GM19025 (cell line): ENCODE measurements at regions not wholly inside any gene's neighbourhood (a gene's known extent, or its start where the extent isn't known, plus 50 kb on each side); places are given as distances from the start of the nearest gene placed in this dataset.

Experiments
- ATAC-seq: cut with Tn5 transposase; IDR thresholded peaks from one replicate; pipeline ENCODE4 v1.9.1; 2021; ENCODE audit warnings: mild to moderate bottlenecking, low read depth, moderate library complexity; ENCODE audit not compliant: unreplicated experiment

GRCh38 chr5:97538912-97539311 lies 355.9 kb upstream of the RIOK2 start:
- no peak for ATAC-seq

DNA sequence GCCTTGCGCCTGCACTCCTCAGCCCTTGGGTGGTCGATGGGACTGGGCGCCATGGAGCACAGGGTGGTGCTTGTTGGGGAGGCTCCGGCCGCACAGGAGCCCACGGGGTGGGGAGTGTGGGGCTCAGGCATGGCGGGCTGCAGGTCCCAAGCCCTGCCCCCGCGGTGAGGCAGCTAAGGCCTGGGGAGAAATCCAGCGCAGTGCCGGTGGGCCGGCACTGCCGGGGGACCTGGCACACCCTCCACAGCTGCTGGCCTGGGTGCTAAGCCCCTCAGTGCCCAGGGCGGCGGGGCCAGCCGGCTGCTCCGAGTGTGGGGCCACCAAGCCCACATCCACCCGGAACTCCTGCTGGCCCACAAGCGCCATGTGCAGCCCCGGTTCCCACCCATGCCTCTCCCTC lies 358.8 kb upstream of the RIOK2 start:
- no peak for ATAC-seq

DNA sequence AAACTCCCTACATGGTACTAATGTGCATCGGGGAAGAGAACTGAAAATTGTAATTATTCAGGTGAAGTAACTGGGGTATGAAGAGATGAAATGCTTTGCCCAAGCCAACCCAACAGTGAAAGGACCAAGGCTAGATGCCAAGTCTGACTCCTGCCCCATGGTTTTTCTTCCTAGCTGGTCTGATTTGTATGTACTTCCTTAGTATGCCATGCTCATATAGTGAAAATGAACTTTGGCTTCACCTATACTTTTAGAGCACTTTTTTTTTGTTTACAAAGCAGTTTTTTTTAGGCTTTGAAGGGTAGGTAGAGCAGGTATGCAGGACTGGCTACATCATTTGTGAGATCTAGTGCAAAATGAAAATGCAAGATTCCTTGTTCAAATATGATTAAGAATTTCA lies 359.4 kb upstream of the RIOK2 start:
- ATAC-seq, result no peak

- ATAC-seq, result no peak
Observed at GRCh38 chr5:97543166-97543565, 360.1 kb upstream of the RIOK2 start.

GRCh38 chr5:97544240-97544639 lies 361.2 kb upstream of the RIOK2 start:
- ATAC-seq, result no peak

DNA sequence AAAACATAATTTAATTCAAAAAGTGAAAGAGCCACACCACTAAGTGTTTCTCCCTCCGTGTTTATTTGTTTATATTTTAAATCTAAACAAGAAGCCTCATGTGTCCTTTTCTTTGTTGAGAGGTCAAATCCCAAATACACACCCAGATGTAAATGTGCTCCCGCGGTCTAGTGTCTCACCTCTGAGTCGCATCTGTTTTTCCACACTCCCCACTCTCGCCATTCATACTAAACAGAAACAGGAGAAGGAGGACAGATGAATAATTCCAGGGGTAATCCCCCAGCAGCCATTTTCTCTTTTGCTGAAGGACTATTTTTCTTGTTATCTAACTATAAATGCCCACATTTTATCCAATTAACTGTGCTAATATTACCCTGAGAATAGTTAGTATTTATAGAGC lies 361.6 kb upstream of the RIOK2 start:
- ATAC-seq, result no peak

DNA sequence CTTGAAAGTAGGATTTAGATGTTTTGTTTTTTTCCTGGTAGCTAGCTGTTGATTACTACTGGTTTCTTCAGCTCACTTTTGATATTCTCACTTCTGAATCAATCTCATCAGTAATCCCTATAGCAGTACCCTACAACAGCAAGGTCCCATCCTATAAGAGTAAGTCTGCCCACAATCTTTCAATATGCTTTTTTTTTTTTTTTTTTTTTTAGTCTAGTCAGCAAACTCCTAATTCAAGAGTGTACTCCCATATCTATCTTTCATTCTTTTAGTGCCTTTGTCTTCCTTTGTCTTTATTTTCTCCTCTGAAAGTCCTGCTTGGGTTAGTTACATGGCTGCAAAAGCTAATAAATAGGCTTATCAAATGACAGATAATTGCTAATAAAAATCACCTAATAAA lies 362.4 kb upstream of the RIOK2 start:
- ATAC-seq, result no peak

DNA sequence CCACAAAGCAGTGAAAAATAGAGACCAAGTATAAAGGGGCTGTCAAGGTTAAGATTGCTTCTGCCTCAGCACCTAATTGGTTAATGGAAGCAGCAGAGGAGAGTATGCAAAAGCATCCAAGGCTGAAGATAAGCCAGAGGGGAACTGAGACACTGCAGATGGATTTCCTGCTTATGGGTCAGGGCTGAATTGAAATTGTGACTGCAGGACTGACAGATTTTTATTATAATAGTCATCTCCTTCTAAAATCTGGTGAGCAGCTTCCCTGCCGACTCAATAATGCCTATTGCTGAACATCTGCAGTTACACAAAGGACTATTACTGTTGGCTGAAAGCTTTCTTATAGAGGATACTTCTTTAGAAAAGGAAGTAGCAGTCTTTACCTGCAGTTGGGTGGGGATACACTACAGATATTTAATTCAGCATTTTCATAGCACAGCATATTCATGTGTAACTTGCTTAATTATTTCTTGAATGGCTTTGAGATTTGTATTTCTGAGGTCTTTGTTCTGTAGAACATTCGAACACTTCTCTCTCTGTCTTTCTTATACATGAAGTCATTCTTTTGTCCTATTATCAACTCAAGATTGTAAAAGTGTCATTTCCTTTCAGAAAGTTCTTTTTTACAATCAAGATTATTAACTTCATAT lies 363.0 kb upstream of the RIOK2 start:
- ATAC-seq, result no peak

GRCh38 chr5:97547430-97547829 lies 364.4 kb upstream of the RIOK2 start:
- ATAC-seq, result no peak

GRCh38 chr5:97547999-97548738 lies 365.1 kb upstream of the RIOK2 start:
- ATAC-seq, result peak; percentile 68

DNA sequence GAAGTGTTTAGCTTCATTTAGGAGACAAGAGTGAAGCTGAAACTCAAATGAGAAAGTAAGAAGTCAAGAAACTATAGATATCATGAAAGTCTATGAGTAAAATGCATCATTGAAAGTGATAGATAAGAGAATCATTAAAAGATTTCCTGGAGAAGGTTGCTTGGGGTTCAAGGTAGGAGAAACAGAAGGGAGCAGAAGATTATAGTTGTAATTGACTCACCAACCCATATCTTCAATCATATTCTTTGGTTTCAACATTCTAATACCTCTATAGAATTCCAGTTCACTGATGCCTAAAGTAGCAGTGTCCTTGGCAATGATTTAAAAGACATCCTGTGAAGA lies 365.7 kb upstream of the RIOK2 start:
- ATAC-seq, result no peak

- no peak for ATAC-seq
Observed at GRCh38 chr5:97549496-97549895, 366.4 kb upstream of the RIOK2 start.

- no peak for ATAC-seq
Observed at GRCh38 chr5:97550164-97550563, 367.1 kb upstream of the RIOK2 start.

DNA sequence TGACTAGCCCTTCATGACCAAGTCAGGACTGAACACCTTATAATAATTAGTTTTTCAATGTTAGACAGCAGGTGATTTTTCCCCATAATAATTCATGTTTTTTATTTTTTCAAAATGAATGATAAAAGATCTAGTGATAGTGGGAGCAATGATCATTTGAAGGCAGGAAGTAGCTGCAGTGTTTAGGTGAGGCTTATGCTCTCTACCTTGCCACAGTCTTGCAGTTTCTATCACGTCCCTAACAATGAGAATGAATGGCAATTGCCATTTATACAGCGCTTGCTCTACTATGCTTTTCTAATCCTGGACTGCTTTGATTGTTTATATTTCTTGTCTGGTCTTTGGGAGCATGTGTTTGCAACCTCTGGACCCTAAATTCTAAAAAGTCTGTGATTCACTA lies 367.8 kb upstream of the RIOK2 start:
- no peak for ATAC-seq

- ATAC-seq, result no peak
Observed at GRCh38 chr5:97553604-97554452, 370.8 kb upstream of the RIOK2 start.

DNA sequence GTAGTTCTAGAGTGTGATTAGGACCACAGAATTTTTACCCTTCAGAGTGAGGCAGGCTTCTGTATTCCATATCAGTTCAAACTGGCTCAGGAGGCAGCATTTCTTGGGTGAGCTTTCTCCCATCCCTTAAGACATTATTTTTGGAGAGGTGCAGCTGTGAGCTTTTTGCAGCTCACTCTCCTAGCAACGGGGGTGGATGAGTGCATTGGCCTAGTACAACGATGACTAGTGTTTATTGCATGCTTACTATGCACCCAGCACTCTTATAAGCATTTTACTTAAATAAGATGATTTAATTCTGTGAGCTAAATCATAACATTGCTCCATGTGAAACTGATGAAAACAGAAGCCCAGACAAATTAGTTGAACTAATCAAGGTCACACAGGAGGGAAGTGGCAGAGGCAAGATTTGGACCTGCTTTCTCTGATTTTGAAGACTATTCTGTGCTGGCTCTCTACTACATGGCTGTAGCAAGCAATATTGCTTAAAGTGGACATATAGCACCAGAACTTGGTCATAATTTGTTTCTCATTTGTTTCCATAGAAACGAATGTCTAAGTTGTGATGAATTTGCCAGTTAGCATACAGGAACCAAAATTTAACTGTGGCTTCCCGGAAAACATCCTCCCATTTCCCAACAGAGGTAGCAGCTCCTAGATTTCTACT lies 372.1 kb upstream of the RIOK2 start:
- ATAC-seq, result no peak

DNA sequence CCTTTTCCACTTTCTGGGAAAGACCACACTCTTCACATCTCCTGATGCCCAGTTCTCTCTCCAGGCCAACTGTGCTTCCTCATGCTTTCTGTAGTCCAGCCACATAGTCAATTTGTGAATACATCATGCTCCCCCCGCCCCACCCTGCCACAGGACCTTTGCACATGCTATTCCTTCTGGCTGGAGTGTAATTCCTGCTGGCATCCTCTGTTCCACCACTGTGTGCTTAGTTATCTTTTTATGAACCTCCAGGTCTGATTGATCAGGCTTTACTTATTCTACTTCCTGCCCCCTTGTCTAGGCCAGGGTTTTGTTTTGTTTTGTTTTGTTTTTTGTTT lies 372.6 kb upstream of the RIOK2 start:
- no peak for ATAC-seq

- ATAC-seq, result no peak
Observed at GRCh38 chr5:97559827-97560598, 377.0 kb upstream of the RIOK2 start.

- ATAC-seq, result no peak
Observed at GRCh38 chr5:97560599-97560993, 377.5 kb upstream of the RIOK2 start.

- no peak for ATAC-seq
Observed at GRCh38 chr5:97563050-97563657, 380.1 kb upstream of the RIOK2 start.
